ENCODE measurements at regions not wholly inside any gene's neighbourhood (a gene's known extent, or its start where the extent isn't known, plus 50 kb on each side); places are given as distances from the start of the nearest gene placed in this dataset.

GRCh38 chr4:173879509-173879908, 349.5 kb upstream of the HAND2 start:
- Histone ChIP-seq H3K27me3 (no peaks in the 10 kb centered on the region), H3K4me3 (no peak overlapping the region), H3K4me1 (no peaks in the 10 kb centered on the region), H3K27ac (no peak overlapping the region), H3K36me3 (no peaks in the 10 kb centered on the region), H3K9me3 (no peaks in the 10 kb centered on the region)
- no peak for TF ChIP-seq POLR2A (IDR thresholded peaks at IDR 0.05)
- no peak for TF ChIP-seq CTCF (IDR thresholded peaks at IDR 0.05)
- no peak for TF ChIP-seq POLR2AphosphoS5 (IDR thresholded peaks at IDR 0.05)
- TF ChIP-seq EP300 (IDR thresholded peaks at IDR 0.05; ENCODE audit: low read depth): no peak
- WGBS, 2 donors (ENCODE audit: low coverage in 1 of 2): 38 to 48% methylated on average over 5 of the region's 5 CpGs
- in situ Hi-C loops (cut with MboI; ENCODE audit: low pct_ligation_motif_present in 1 of 4, low pct_unique_long_range_greater_than_20kb in 1 of 4, low sequenced_read_pairs in 3 of 4) (no loop called here), intact Hi-C loops (cut with DNase I; ENCODE audit: low total_unique reads) (no loop called here)
- DNase-seq: no peak

DNA sequence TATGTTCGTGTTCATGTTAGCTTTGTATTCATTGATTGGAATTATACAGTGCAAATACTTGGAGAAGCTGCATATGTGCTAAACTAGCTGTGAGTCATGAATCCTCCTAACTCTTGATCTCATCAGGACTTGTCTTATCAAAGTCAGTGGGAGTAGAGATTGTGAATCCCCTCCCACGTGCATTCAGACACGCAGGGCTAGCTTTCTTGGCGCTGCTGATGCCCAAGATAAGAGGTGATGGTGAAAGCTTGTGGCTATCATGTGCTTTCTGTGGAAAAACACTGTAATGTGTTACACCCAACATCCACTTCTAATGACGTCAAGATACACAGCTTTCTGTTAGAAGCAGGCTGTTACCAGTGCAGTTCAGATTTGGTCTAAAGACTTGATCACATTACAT, 348.7 kb upstream of the HAND2 start:
- no peaks in the 10 kb centered on the region for H3K36me3 ChIP-seq
- H3K4me1 ChIP-seq: no peaks in the 10 kb centered on the region
- TF ChIP-seq CTCF (IDR thresholded peaks at IDR 0.05) (no peak), POLR2AphosphoS5 (IDR thresholded peaks at IDR 0.05) (no peak), POLR2A (IDR thresholded peaks at IDR 0.05) (no peak), EP300 (IDR thresholded peaks at IDR 0.05; ENCODE audit: low read depth) (no peak)
- H3K27ac ChIP-seq: no peak overlapping the region
- in situ Hi-C loops (cut with MboI; ENCODE audit: low pct_ligation_motif_present in 1 of 4, low pct_unique_long_range_greater_than_20kb in 1 of 4, low sequenced_read_pairs in 3 of 4): no loop called here
- no peaks in the 10 kb centered on the region for H3K9me3 ChIP-seq
- intact Hi-C loops (cut with DNase I; ENCODE audit: low total_unique reads): no loop called here
- WGBS, 2 donors (ENCODE audit: low coverage in 1 of 2): 32 to 50% methylated on average over 5 of the region's 5 CpGs
- no peaks in the 10 kb centered on the region for H3K27me3 ChIP-seq
- no peak for DNase-seq
- H3K4me3 ChIP-seq: no peak overlapping the region

DNA sequence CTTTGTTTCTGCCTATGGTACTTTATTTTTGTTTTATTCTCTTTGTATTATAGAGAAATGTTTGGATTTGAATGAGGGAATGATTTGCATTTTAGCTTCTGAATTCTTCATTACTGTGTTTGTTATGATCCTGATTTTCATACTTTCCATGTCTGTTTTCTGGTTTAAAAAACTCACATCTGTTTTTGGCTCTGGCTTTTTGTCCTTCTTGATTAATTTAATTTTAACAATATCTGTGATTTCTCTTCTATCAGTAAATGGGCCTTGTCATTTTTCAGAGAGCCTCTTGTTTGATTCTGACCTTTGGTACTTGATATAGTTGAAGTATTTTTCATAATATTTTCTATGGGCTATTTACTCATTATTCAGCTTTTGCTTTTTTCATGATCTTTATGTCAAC, 341.6 kb upstream of the HAND2 start:
- no peak overlapping the region for H3K4me3 ChIP-seq
- no peaks in the 10 kb centered on the region for H3K36me3 ChIP-seq
- no peak for TF ChIP-seq EP300 (IDR thresholded peaks at IDR 0.05; ENCODE audit: low read depth)
- TF ChIP-seq POLR2AphosphoS5 (IDR thresholded peaks at IDR 0.05): no peak
- no peak for TF ChIP-seq CTCF (IDR thresholded peaks at IDR 0.05)
- no peak for TF ChIP-seq POLR2A (IDR thresholded peaks at IDR 0.05)
- in situ Hi-C loops (cut with MboI; ENCODE audit: low pct_ligation_motif_present in 1 of 4, low pct_unique_long_range_greater_than_20kb in 1 of 4, low sequenced_read_pairs in 3 of 4) (no loop called here), intact Hi-C loops (cut with DNase I; ENCODE audit: low total_unique reads) (no loop called here)
- no peaks in the 10 kb centered on the region for H3K27me3 ChIP-seq
- H3K9me3 ChIP-seq: no peaks in the 10 kb centered on the region
- no peaks in the 10 kb centered on the region for H3K4me1 ChIP-seq
- no peak overlapping the region for H3K27ac ChIP-seq
- DNase-seq: no peak

- 79 to 82% methylated on average over 3 of the region's 3 CpGs for WGBS, 2 donors (ENCODE audit: low coverage in 1 of 2)
- intact Hi-C loops (cut with DNase I; ENCODE audit: low total_unique reads): no loop called here
- TF ChIP-seq EP300 (IDR thresholded peaks at IDR 0.05; ENCODE audit: low read depth) (no peak), POLR2A (IDR thresholded peaks at IDR 0.05) (no peak), POLR2AphosphoS5 (IDR thresholded peaks at IDR 0.05) (no peak), CTCF (IDR thresholded peaks at IDR 0.05) (no peak)
- no peak overlapping the region for H3K4me3 ChIP-seq
- no peaks in the 10 kb centered on the region for H3K36me3 ChIP-seq
- no peaks in the 10 kb centered on the region for H3K27me3 ChIP-seq
- H3K9me3 ChIP-seq: peaks cover 0 to 6% of the 10 kb centered on the region in 2 donors
- H3K27ac ChIP-seq: no peak overlapping the region
- DNase-seq: no peak
- in situ Hi-C loops (cut with MboI; ENCODE audit: low pct_ligation_motif_present in 1 of 4, low pct_unique_long_range_greater_than_20kb in 1 of 4, low sequenced_read_pairs in 3 of 4): no loop called here
- H3K4me1 ChIP-seq: no peaks in the 10 kb centered on the region
Observed at GRCh38 chr4:173866322-173867026, 336.4 kb upstream of the HAND2 start.

All from transverse colon (tissue), 4 donors.